ENCODE measurements at regions not wholly inside any gene's neighbourhood (a gene's known extent, or its start where the extent isn't known, plus 50 kb on each side); places are given as distances from the start of the nearest gene placed in this dataset.

- TF ChIP-seq CTCF (IDR thresholded peaks at IDR 0.05) (no peak), POLR2A (IDR thresholded peaks at IDR 0.05) (no peak)
Observed at GRCh38 chr3:117540597-117540996, 831.0 kb downstream of the TUSC7 start.

All from adrenal gland (tissue), 5 donors.